Mucosa of rectum (tissue), 2 donors: ENCODE measurements at regions not wholly inside any gene's neighbourhood (a gene's known extent, or its start where the extent isn't known, plus 50 kb on each side); places are given as distances from the start of the nearest gene placed in this dataset.

Source experiments
- H3K27ac ChIP-seq, 2 donors: one replicate each; pipeline ENCODE4 v1.7.0; 2013; ENCODE audit warnings: inconsistent platforms in 2 of 2, low read depth in 2 of 2, low read length in 2 of 2
- H3K27me3 ChIP-seq, 2 donors: one replicate each; pipeline ENCODE4 v1.7.0; 2013; ENCODE audit warnings: low read length in 2 of 2; ENCODE audit not compliant: control insufficient read depth in 2 of 2, insufficient read depth in 2 of 2
- H3K36me3 ChIP-seq, 2 donors: one replicate each; pipeline ENCODE4 v1.7.0; 2013; ENCODE audit warnings: low read length in 2 of 2; ENCODE audit not compliant: control insufficient read depth in 2 of 2, insufficient read depth in 2 of 2
- H3K4me1 ChIP-seq, 2 donors: one replicate each; pipeline ENCODE4 v1.7.0; 2013; ENCODE audit warnings: low read length in 2 of 2, mild to moderate bottlenecking in 1 of 2; ENCODE audit not compliant: control insufficient read depth in 2 of 2, insufficient read depth in 2 of 2
- H3K4me3 ChIP-seq, 2 donors: one replicate each; pipeline ENCODE4 v1.7.0; 2013; ENCODE audit warnings: low read length in 2 of 2
- H3K9ac ChIP-seq, 2 donors: one replicate each; pipeline ENCODE4 v1.7.0; 2013; ENCODE audit warnings: low read length in 2 of 2, low read depth in 1 of 2, mild to moderate bottlenecking in 1 of 2
- H3K9me3 ChIP-seq, 2 donors: one replicate each; pipeline ENCODE4 v1.7.0; 2013; ENCODE audit warnings: low read length in 2 of 2; ENCODE audit not compliant: control insufficient read depth in 2 of 2
- donor health status: healthy.
- donor health status: Normal muscosa, but diverticular disease.

GRCh38 chr5:31119938-31120641, 73.4 kb upstream of the CDH6 start:
- Histone ChIP-seq H3K27me3 (no peaks in the 10 kb centered on the region), H3K9ac (no peak overlapping the region), H3K36me3 (no peaks in the 10 kb centered on the region), H3K27ac (no peak overlapping the region), H3K4me3 (no peak overlapping the region), H3K4me1 (no peaks in the 10 kb centered on the region), H3K9me3 (no peaks in the 10 kb centered on the region)

GRCh38 chr5:31116466-31117031, 76.9 kb upstream of the CDH6 start:
- H3K4me1 ChIP-seq: no peaks in the 10 kb centered on the region
- no peak overlapping the region for H3K4me3 ChIP-seq
- no peaks in the 10 kb centered on the region for H3K27me3 ChIP-seq
- no peak overlapping the region for H3K9ac ChIP-seq
- H3K36me3 ChIP-seq: no peaks in the 10 kb centered on the region
- H3K27ac ChIP-seq: no peak overlapping the region
- H3K9me3 ChIP-seq: no peaks in the 10 kb centered on the region

- Histone ChIP-seq H3K27ac (no peak overlapping the region), H3K4me1 (no peaks in the 10 kb centered on the region), H3K36me3 (no peaks in the 10 kb centered on the region)
Observed at GRCh38 chr5:31114817-31115216, 78.7 kb upstream of the CDH6 start.

GRCh38 chr5:31113666-31114350, 79.7 kb upstream of the CDH6 start:
- Histone ChIP-seq H3K9me3 (no peaks in the 10 kb centered on the region), H3K27me3 (no peaks in the 10 kb centered on the region), H3K27ac (no peak overlapping the region), H3K9ac (no peak overlapping the region), H3K36me3 (no peaks in the 10 kb centered on the region), H3K4me3 (no peak overlapping the region), H3K4me1 (no peaks in the 10 kb centered on the region)

More at GRCh38 chr5:31114817-31115216, 78.7 kb upstream of the CDH6 start:
- no peaks in the 10 kb centered on the region for H3K9me3 ChIP-seq
- no peak overlapping the region for H3K4me3 ChIP-seq
- H3K27me3 ChIP-seq: no peaks in the 10 kb centered on the region
- H3K9ac ChIP-seq: no peak overlapping the region

- H3K27ac ChIP-seq: no peak overlapping the region
Observed at GRCh38 chr5:31113101-31113500, 80.4 kb upstream of the CDH6 start.

GRCh38 chr5:31107091-31107518, 86.4 kb upstream of the CDH6 start:
- Histone ChIP-seq H3K36me3 (no peaks in the 10 kb centered on the region), H3K27ac (no peak overlapping the region), H3K4me3 (no peak overlapping the region), H3K27me3 (no peaks in the 10 kb centered on the region), H3K4me1 (no peaks in the 10 kb centered on the region), H3K9me3 (no peaks in the 10 kb centered on the region), H3K9ac (no peak overlapping the region)

More at GRCh38 chr5:31113101-31113500, 80.4 kb upstream of the CDH6 start:
- H3K9ac ChIP-seq: no peak overlapping the region
- no peaks in the 10 kb centered on the region for H3K27me3 ChIP-seq
- H3K36me3 ChIP-seq: no peaks in the 10 kb centered on the region
- H3K9me3 ChIP-seq: no peaks in the 10 kb centered on the region
- no peak overlapping the region for H3K4me3 ChIP-seq
- H3K4me1 ChIP-seq: no peaks in the 10 kb centered on the region

GRCh38 chr5:31106691-31107090, 86.8 kb upstream of the CDH6 start:
- H3K4me3 ChIP-seq: no peak overlapping the region
- H3K9me3 ChIP-seq: no peaks in the 10 kb centered on the region
- H3K9ac ChIP-seq: no peak overlapping the region
- no peaks in the 10 kb centered on the region for H3K27me3 ChIP-seq
- no peak overlapping the region for H3K27ac ChIP-seq
- H3K4me1 ChIP-seq: no peaks in the 10 kb centered on the region
- H3K36me3 ChIP-seq: no peaks in the 10 kb centered on the region

- no peaks in the 10 kb centered on the region for H3K27me3 ChIP-seq
- no peaks in the 10 kb centered on the region for H3K4me1 ChIP-seq
- no peak overlapping the region for H3K9ac ChIP-seq
- H3K4me3 ChIP-seq: no peak overlapping the region
- no peak overlapping the region for H3K27ac ChIP-seq
- H3K9me3 ChIP-seq: no peaks in the 10 kb centered on the region
- H3K36me3 ChIP-seq: no peaks in the 10 kb centered on the region
Observed at GRCh38 chr5:31106278-31106677, 87.2 kb upstream of the CDH6 start.

GRCh38 chr5:31104775-31105174, 88.7 kb upstream of the CDH6 start:
- Histone ChIP-seq H3K4me3 (no peak overlapping the region), H3K36me3 (no peaks in the 10 kb centered on the region)

GRCh38 chr5:31100781-31101310, 92.6 kb upstream of the CDH6 start:
- Histone ChIP-seq H3K27ac (no peak overlapping the region), H3K27me3 (no peaks in the 10 kb centered on the region), H3K4me1 (no peaks in the 10 kb centered on the region), H3K4me3 (no peak overlapping the region), H3K9ac (no peak overlapping the region), H3K9me3 (no peaks in the 10 kb centered on the region), H3K36me3 (no peaks in the 10 kb centered on the region)

More at GRCh38 chr5:31104775-31105174, 88.7 kb upstream of the CDH6 start:
- Histone ChIP-seq H3K27ac (no peak overlapping the region), H3K27me3 (no peaks in the 10 kb centered on the region), H3K9ac (no peak overlapping the region), H3K4me1 (no peaks in the 10 kb centered on the region), H3K9me3 (no peaks in the 10 kb centered on the region)
